Activated CD8-positive, alpha-beta T cell treated with anti-CD3 and anti-CD28 coated beads, Interleukin-2, amount 10 ng/mL, durations not matched to agents 7 days and 5 days (primary cell): ENCODE measurements at regions not wholly inside any gene's neighbourhood (a gene's known extent, or its start where the extent isn't known, plus 50 kb on each side); places are given as distances from the start of the nearest gene placed in this dataset.

Source experiments
- ATAC-seq: fragments of 150-1000 bp; cut with Tn5 transposase; one replicate; pipeline ENCODE4 v1.10.0; 2021; ENCODE audit warnings: moderate library complexity
- CTCF ChIA-PET: fragments of 350-600 bp; sonication (Branson Sonifier 250); formaldehyde crosslinking; loops from one replicate; lab custom pipeline; 2021; ENCODE audit warnings: antibody characterized with exemption; lab: Charles Lee
- POLR2A ChIA-PET: fragments of 350-600 bp; sonication (Branson Sonifier 250); formaldehyde crosslinking; loops from one replicate; lab custom pipeline; 2021; ENCODE audit warnings: antibody characterized with exemption; lab: Charles Lee
- DNase-seq: peaks from one replicate; pipeline ENCODE4 v3.0.0-alpha.2; 2020
- H3K27ac Mint-ChIP-seq: one replicate; pipeline ENCODE4 v1.8.0; 2021; ENCODE audit warnings: mild to moderate bottlenecking, mixed read lengths
- H3K27me3 Mint-ChIP-seq: one replicate; pipeline ENCODE4 v1.8.0; 2021; ENCODE audit warnings: low read depth, mixed read lengths
- H3K36me3 Mint-ChIP-seq: one replicate; pipeline ENCODE4 v1.8.0; 2021; ENCODE audit warnings: low read depth, mixed read lengths
- H3K4me1 Mint-ChIP-seq: one replicate; pipeline ENCODE4 v1.8.0; 2021; ENCODE audit warnings: low read depth, mixed read lengths
- H3K4me3 Mint-ChIP-seq: one replicate; pipeline ENCODE4 v1.8.0; 2021; ENCODE audit warnings: mild to moderate bottlenecking, mixed read lengths
- H3K9me3 Mint-ChIP-seq: one replicate; pipeline ENCODE4 v1.8.0; 2022; ENCODE audit warnings: mixed read lengths; ENCODE audit not compliant: insufficient read depth

- POLR2A ChIA-PET: no interaction called here
- DNase-seq (no peak), ATAC-seq (no peak)
- CTCF ChIA-PET: no interaction called here
- H3K36me3 Mint-ChIP-seq: no peaks in the 10 kb centered on the region
- no peaks in the 10 kb centered on the region for H3K9me3 Mint-ChIP-seq
- peaks cover 19% of the 10 kb centered on the region for H3K27me3 Mint-ChIP-seq
- no peak overlapping the region for H3K4me3 Mint-ChIP-seq
- H3K4me1 Mint-ChIP-seq: no peaks in the 10 kb centered on the region
- H3K27ac Mint-ChIP-seq: no peak overlapping the region
Measured at GRCh38 chr16:49964973-49965372, 60.1 kb upstream of the CNEP1R1 start.

GRCh38 chr16:49967012-49967559, 57.9 kb upstream of the CNEP1R1 start:
- DNase-seq: no peak
- CTCF ChIA-PET: no interaction called here
- no peaks in the 10 kb centered on the region for H3K9me3 Mint-ChIP-seq
- POLR2A ChIA-PET: no interaction called here
- peaks cover 22% of the 10 kb centered on the region for H3K27me3 Mint-ChIP-seq
- no peaks in the 10 kb centered on the region for H3K36me3 Mint-ChIP-seq
- H3K27ac Mint-ChIP-seq: no peak overlapping the region
- no peak for ATAC-seq
- no peak overlapping the region for H3K4me3 Mint-ChIP-seq
- no peaks in the 10 kb centered on the region for H3K4me1 Mint-ChIP-seq

- no peak for ATAC-seq
- H3K4me3 Mint-ChIP-seq: no peak overlapping the region
- no peaks in the 10 kb centered on the region for H3K9me3 Mint-ChIP-seq
- CTCF ChIA-PET: interaction anchor here (1.9 kb wide), 1 partner anchor 12 kb away, joined by 4 read pairs; no protein-coding TSS in a partner anchor
- no peaks in the 10 kb centered on the region for H3K36me3 Mint-ChIP-seq
- no peaks in the 10 kb centered on the region for H3K4me1 Mint-ChIP-seq
- H3K27me3 Mint-ChIP-seq: peaks cover 20% of the 10 kb centered on the region
- no peak for DNase-seq
- H3K27ac Mint-ChIP-seq: no peak overlapping the region
- POLR2A ChIA-PET: no interaction called here
Measured at GRCh38 chr16:49969091-49970030, 55.7 kb upstream of the CNEP1R1 start.

DNA sequence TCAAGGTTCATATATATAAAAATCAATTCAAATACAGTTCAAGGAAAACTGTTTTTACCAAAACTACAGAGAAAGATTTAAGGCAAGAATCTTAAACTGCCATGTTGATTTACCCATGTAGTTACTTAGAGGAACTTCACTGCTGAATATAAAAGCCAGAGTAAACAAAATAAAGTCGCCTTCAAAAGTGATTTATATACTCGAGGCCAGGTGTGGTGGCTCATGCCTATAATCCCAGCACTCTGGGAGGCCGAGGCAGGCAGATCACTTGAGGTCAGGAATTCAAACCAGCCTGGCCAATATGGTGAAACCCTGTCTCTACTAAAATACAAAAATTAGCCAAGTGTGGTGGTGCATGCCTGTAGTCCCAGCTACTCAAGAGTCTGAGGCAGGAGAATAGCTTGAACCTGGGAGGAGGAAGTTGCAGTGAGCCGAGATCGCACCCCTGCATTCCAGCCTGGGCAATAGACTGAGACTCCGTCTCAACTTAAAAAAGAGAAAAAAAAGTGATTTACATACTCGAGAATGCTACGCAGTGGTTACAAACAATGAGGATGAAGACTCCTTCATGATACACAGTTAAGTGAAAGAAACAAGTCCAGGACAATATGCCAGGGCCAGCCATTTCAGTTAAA, 54.1 kb upstream of the CNEP1R1 start:
- Mint-ChIP-seq H3K4me3 (no peak overlapping the region), H3K27me3 (peaks cover 21% of the 10 kb centered on the region), H3K27ac (no peak overlapping the region), H3K9me3 (no peaks in the 10 kb centered on the region), H3K36me3 (no peaks in the 10 kb centered on the region), H3K4me1 (no peaks in the 10 kb centered on the region)
- ATAC-seq: no peak
- POLR2A ChIA-PET: no interaction called here
- no peak for DNase-seq
- CTCF ChIA-PET: no interaction called here

DNA sequence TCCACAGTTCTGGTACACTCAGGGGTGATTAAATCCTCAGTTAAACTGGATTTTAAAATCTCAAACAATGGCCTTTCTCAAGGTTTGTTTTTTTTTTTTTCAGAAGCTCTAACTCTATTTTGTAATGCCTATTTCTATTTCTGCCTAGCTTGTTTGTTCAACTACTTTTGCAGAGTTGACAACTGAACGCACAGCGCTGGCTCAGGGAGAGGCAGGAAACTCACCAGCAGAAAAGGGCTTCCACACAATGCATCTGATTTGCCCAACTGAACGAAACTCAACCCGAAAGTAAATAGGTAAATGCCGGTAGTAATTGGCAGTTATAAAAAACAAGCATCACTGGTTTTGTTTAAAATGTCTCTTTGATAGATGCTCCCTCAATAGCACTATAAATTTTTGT, 52.7 kb upstream of the CNEP1R1 start:
- no peaks in the 10 kb centered on the region for H3K36me3 Mint-ChIP-seq
- no peak overlapping the region for H3K4me3 Mint-ChIP-seq
- H3K4me1 Mint-ChIP-seq: no peaks in the 10 kb centered on the region
- ATAC-seq (no peak), DNase-seq (no peak)
- peaks cover 15% of the 10 kb centered on the region for H3K27me3 Mint-ChIP-seq
- no peaks in the 10 kb centered on the region for H3K9me3 Mint-ChIP-seq
- ChIA-PET POLR2A (no interaction called here), CTCF (interaction anchor here (0.7 to 1.0 kb wide), 3 partner anchors 15 to 53 kb away, joined by 3 read pairs; partner anchors contain the start of gene CNEP1R1)
- no peak overlapping the region for H3K27ac Mint-ChIP-seq

GRCh38 chr16:49972961-49973360, 52.1 kb upstream of the CNEP1R1 start:
- Mint-ChIP-seq H3K9me3 (no peaks in the 10 kb centered on the region), H3K27ac (no peak overlapping the region), H3K4me3 (no peak overlapping the region), H3K27me3 (peaks cover 15% of the 10 kb centered on the region), H3K36me3 (no peaks in the 10 kb centered on the region), H3K4me1 (no peaks in the 10 kb centered on the region)
- POLR2A ChIA-PET: no interaction called here
- DNase-seq: no peak
- no peak for ATAC-seq
- CTCF ChIA-PET: interaction anchor here (0.7 to 0.8 kb wide), 2 partner anchors 15 to 16 kb away, joined by 3 read pairs; no protein-coding TSS in a partner anchor
